Activated CD4-positive, alpha-beta T cell treated with anti-CD3 and anti-CD28 coated beads for 4 hours (primary cell): ENCODE measurements at regions not wholly inside any gene's neighbourhood (a gene's known extent, or its start where the extent isn't known, plus 50 kb on each side); places are given as distances from the start of the nearest gene placed in this dataset.
"Not testable (repeated sequence)": the region's sequence is repeated elsewhere in the genome, so short reads cannot be mapped to it uniquely, and the experiment has no call there.

ENCODE experiments used
- DNase-seq, 2 donors: peaks; one replicate each; pipeline ENCODE4 v3.0.0-alpha.2; 2020

- not testable (repeated sequence) for DNase-seq
These were observed 635.0 kb downstream of the C12orf50 start for GRCh38 chr12:87394168-87394567.

GRCh38 chr12:87388376-87388775, 640.8 kb downstream of the C12orf50 start:
- no peak for DNase-seq

GRCh38 chr12:87385322-87385721, 643.9 kb downstream of the C12orf50 start:
- no peak for DNase-seq

- no peak for DNase-seq
These were observed 645.0 kb downstream of the C12orf50 start for GRCh38 chr12:87384226-87384625.

- no peak for DNase-seq
These were observed 645.5 kb downstream of the C12orf50 start for GRCh38 chr12:87383680-87384079.

GRCh38 chr12:87382959-87383566, 646.1 kb downstream of the C12orf50 start:
- no peak for DNase-seq

- DNase-seq = no peak
These were observed 646.8 kb downstream of the C12orf50 start for GRCh38 chr12:87382436-87382835.

GRCh38 chr12:87381742-87382141, 647.5 kb downstream of the C12orf50 start:
- DNase-seq = no peak

- no peak for DNase-seq
These were observed 650.7 kb downstream of the C12orf50 start for GRCh38 chr12:87378526-87378925.

GRCh38 chr12:87376722-87377121, 652.5 kb downstream of the C12orf50 start:
- DNase-seq = no peak

GRCh38 chr12:87369161-87369560, 660.0 kb downstream of the C12orf50 start:
- DNase-seq = no peak

- DNase-seq = no peak
These were observed 660.9 kb downstream of the C12orf50 start for GRCh38 chr12:87368259-87368658.

GRCh38 chr12:87365423-87365822, 663.8 kb downstream of the C12orf50 start:
- no peak for DNase-seq

- no peak for DNase-seq
These were observed 665.6 kb downstream of the C12orf50 start for GRCh38 chr12:87363497-87364084.

- no peak for DNase-seq
These were observed 679.5 kb downstream of the C12orf50 start for GRCh38 chr12:87349681-87350080.

GRCh38 chr12:87348071-87348470, 681.1 kb downstream of the C12orf50 start:
- DNase-seq = no peak

GRCh38 chr12:87344699-87345098, 684.5 kb downstream of the C12orf50 start:
- no peak for DNase-seq

- DNase-seq = no peak
These were observed 690.5 kb downstream of the C12orf50 start for GRCh38 chr12:87338681-87339080.

- no peak for DNase-seq
These were observed 692.3 kb downstream of the C12orf50 start for GRCh38 chr12:87336814-87337336.

GRCh38 chr12:87332987-87333726, 696.0 kb downstream of the C12orf50 start:
- DNase-seq = no peak

- DNase-seq = not testable (repeated sequence)
These were observed 699.1 kb downstream of the C12orf50 start for GRCh38 chr12:87330071-87330555.

GRCh38 chr12:87329076-87329863, 699.9 kb downstream of the C12orf50 start:
- DNase-seq = no peak

- DNase-seq = no peak
These were observed 705.8 kb downstream of the C12orf50 start for GRCh38 chr12:87323369-87323768.
